HG03520 (cell line): ENCODE measurements at regions not wholly inside any gene's neighbourhood (a gene's known extent, or its start where the extent isn't known, plus 50 kb on each side); places are given as distances from the start of the nearest gene placed in this dataset.
"Not testable (repeated sequence)": the region's sequence is repeated elsewhere in the genome, so short reads cannot be mapped to it uniquely, and the experiment has no call there.

Experiments
- ATAC-seq: cut with Tn5 transposase; IDR thresholded peaks from one replicate; pipeline ENCODE4 v1.9.1; 2021; ENCODE audit warnings: mild to moderate bottlenecking, moderate library complexity; ENCODE audit not compliant: unreplicated experiment

- no peak for ATAC-seq
These were observed 57.9 kb downstream of the GPR101 start for GRCh38 chrX:136975684-136976470.

GRCh38 chrX:136967966-136968365 is 65.8 kb downstream of the GPR101 start:
- ATAC-seq = no peak

DNA sequence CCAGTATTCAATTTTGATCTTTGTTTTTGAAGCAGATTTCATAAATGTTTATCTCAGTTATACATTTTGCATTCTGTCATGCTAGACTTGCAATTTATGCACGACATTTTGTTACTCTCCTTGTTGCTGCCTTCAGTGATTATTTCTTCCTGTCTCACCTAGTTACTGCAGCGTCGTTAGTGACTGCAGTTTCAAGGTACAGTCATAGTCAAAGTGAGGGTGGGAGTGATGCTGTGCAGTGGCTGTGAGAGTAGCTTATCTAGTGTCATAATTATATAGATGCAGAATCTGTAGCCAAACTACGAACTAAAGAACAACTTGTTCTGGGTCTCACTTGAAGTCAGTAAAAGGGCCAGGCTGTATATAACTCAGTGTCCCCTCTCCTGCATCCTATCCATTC is 69.8 kb downstream of the GPR101 start:
- no peak for ATAC-seq

- ATAC-seq = no peak
These were observed 72.1 kb downstream of the GPR101 start for GRCh38 chrX:136961594-136962135.

GRCh38 chrX:136954930-136955329 is 74.4 kb upstream of the RBMX start:
- ATAC-seq = no peak

- peak; percentile 98 for ATAC-seq
These were observed 73.6 kb upstream of the RBMX start for GRCh38 chrX:136953867-136954787.

DNA sequence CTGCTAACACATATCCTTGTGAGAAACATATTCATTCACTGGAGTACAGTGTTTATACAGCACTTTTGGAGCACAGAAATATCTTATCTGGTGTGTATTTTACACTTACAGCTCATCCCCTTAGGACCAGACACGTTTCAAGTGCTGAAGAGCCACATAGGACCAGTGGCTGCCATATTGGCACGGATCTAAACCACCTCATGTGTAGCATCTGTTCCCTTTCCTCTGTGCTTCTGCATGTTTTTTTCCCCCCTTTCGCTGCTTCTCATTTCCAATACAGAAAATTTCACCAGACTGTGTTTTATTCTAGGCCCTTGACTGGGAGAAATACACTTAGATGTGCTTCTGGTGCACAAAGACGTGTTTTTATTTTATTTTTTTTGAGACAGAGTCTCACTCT is 69.7 kb upstream of the RBMX start:
- no peak for ATAC-seq

DNA sequence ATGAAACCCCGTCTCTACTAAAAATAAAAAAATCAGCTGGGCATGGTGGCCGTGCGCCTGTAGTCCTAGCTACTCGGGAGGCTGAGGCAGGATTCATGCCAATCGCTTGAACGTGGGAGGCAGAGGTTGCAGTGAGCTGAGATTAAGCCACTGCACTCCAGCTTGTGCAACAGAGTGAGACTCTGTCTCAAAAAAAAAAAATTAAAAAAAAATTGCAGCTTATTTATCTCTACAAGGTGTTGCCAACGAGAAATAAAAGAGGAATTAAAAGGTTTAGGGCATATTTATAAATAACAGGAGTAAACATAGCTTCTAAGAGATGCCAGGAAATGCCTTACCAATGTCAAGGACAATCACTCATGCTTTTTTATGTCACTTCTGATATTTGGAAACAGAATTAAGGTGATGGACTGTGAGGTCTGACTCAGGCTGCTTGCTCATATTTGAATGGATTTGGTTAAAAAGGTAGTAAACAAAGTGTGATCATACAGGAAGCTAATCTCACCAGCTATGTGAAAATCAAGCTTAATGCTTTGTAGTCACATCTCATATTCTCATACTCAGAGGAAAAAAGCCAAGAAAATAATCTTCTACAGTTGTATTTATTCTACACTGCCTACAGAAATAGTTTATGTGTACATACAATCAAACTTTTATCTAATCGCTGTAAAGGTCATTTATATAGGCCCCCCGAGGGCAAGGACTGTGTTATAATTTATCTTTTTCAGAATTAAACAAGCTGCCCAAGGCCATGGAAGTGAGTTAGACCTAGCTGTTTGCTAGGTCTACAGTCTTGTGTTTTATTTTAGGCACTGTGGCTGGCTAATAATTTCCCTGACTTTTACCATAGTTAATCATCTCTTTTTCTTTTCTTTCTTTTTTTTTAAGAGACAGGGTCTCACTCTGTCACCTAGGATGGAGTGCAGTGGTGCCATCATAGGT is 61.1 kb upstream of the RBMX start:
- ATAC-seq = no peak

GRCh38 chrX:136936183-136936549 is 55.6 kb upstream of the RBMX start:
- no peak for ATAC-seq

- not testable (repeated sequence) for ATAC-seq
These were observed 55.1 kb upstream of the RBMX start for GRCh38 chrX:136935533-136936182.

- not testable (repeated sequence) for ATAC-seq
These were observed 54.1 kb upstream of the RBMX start for GRCh38 chrX:136934652-136935051.

DNA sequence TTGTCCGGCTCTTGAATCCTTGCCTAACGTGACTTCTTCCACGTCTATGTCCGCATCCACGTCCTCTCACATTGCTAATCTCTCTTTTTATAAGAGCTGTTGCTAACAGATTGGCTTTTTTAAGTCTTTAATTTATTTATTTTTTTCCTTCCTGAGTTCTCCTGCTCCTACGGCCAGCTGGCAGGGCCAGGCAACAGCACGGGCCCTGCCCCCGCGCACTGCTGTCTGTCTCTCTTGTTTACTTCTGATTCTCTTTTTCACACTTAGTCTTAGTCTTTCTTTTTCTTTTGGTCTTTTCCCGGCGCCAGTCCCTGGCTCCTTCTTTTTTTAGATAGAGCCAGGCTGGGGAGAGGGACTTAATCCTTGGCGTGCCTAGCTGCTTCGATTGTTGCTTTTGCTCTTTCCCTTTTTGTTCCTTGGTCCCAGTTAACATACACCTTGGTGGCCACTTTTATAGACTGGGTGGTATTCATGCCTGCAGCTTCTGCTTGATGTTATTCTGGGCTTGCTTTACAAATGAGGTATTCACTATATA is 53.2 kb upstream of the RBMX start:
- no peak for ATAC-seq

DNA sequence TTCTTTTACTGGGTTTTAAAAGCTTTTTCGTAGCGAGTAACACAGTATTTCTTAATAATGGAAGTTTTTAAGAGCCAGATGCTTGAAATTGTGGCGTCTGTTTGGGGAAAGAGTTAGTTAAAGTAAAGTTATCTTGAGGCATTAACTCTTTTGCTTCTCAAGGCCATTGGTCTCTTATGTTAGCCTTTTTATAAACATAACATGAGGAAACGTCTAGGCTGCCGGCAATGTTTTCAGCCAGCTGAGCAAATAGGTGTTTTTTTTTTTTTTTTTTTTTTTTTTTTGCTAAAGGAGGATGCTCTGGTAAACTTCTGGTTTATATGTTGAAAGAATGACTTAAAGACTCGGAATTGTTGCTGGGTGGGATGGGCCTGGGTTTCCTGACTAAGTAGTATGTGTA is 51.1 kb upstream of the RBMX start:
- ATAC-seq = no peak
